HepG2 (cell line): ENCODE measurements at regions not wholly inside any gene's neighbourhood (a gene's known extent, or its start where the extent isn't known, plus 50 kb on each side); places are given as distances from the start of the nearest gene placed in this dataset.

Experiments
- ATAC-seq: fragments of 200-7000 bp; cut with Tn5 transposase; 3 replicates; pipeline ENCODE4 v1.9.1; 2020; ENCODE audit warnings: mild to moderate bottlenecking, moderate library complexity
- BruUV-seq: library from RNA; stranded (reverse); fragments of 400-500 nt; replicated peaks from 2 replicates; lab custom pipeline; 2021; lab: Mats Ljungman, UMichigan
- CTCF ChIA-PET: fragments of 300-600 bp; formaldehyde crosslinking; extraction: SDS; loops from one replicate; lab custom pipeline; 2021; ENCODE audit warnings: low total read pairs, inconsistent platforms, low intra/inter-chr PET ratio; lab: Yijun Ruan, JAX
- POLR2A ChIA-PET: fragments of 350-600 bp; sonication (Branson Sonifier 250); formaldehyde crosslinking; loops from one replicate; lab custom pipeline; 2020; ENCODE audit warnings: antibody characterized with exemption, inconsistent platforms; lab: Yijun Ruan, JAX
- DNase-seq: peaks from one replicate; pipeline ENCODE4 v3.0.0-alpha.2; 2015; ENCODE audit warnings: low spot score
- FAIRE-seq: peaks from 3 replicates; lab custom pipeline; 2011; peaks lifted over from hg19 to GRCh38; lab: Jason Lieb, UNC
- H2AFZ ChIP-seq: one replicate; pipeline ENCODE4 v1.6.1; 2011; ENCODE audit warnings: low read length, inconsistent platforms
- H3K27ac ChIP-seq: fragments of 300-600 bp; 3 replicates; pipeline ENCODE4 v1.8.0; 2011; ENCODE audit warnings: mixed run types, mild to moderate bottlenecking, mixed read lengths, low read length, inconsistent platforms; ENCODE audit not compliant: insufficient read depth; ENCODE audit errors: extremely low read length
- H3K27me3 ChIP-seq, 2 experiments: fragments of 200-600 bp in 1 of 2; 2 replicates in 1 of 2; 3 replicates in 1 of 2; pipeline versions ENCODE4 v1.6.0 to v1.8.0; 2011; ENCODE audit warnings: low read length in 2 of 2, mild to moderate bottlenecking in 2 of 2, moderate library complexity in 2 of 2, inconsistent platforms in 1 of 2; ENCODE audit not compliant: insufficient read depth in 2 of 2, control insufficient read depth in 1 of 2
- H3K36me3 ChIP-seq, 2 experiments: fragments of 200-600 bp in 1 of 2; replicated peaks in 1 of 2; 2 replicates in 1 of 2; 3 replicates in 1 of 2; pipeline versions ENCODE4 v1.5.1 to v1.8.0; 2011; ENCODE audit warnings: low read length in 2 of 2, inconsistent platforms in 1 of 2; ENCODE audit not compliant: insufficient read depth in 2 of 2, control insufficient read depth in 1 of 2
- H3K4me1 ChIP-seq: 2 replicates; pipeline ENCODE4 v1.5.1; 2012; ENCODE audit warnings: low read length, inconsistent platforms; ENCODE audit not compliant: insufficient read depth
- H3K4me2 ChIP-seq: 2 replicates; pipeline ENCODE4 v1.6.0; 2011; ENCODE audit warnings: low read depth, low read length, inconsistent platforms
- H3K4me3 ChIP-seq, 3 experiments: fragments of 200-600 bp in 1 of 3; sonication (generic), shearing (Covaris generic) in 1 of 3; replicated peaks in 1 of 3; 2 replicates each; pipeline ENCODE4 v1.5.1; 2011 to 2016; ENCODE audit warnings: low read length in 3 of 3, inconsistent platforms in 2 of 3, low read depth in 2 of 3, mild to moderate bottlenecking in 2 of 3, control low read depth in 1 of 3, mixed read lengths in 1 of 3; ENCODE audit not compliant: insufficient read depth in 1 of 3
- H3K79me2 ChIP-seq: one replicate; pipeline ENCODE4 v1.6.1; 2011; ENCODE audit warnings: low read length, inconsistent platforms; ENCODE audit not compliant: insufficient read depth
- H3K9ac ChIP-seq: 2 replicates; pipeline ENCODE4 v1.6.0; 2011; ENCODE audit warnings: mild to moderate bottlenecking, low read depth, low read length, inconsistent platforms; ENCODE audit not compliant: insufficient read depth
- H3K9me3 ChIP-seq: 2 replicates; pipeline ENCODE4 v1.5.1; 2012; ENCODE audit warnings: mild to moderate bottlenecking, low read length
- H4K20me1 ChIP-seq: 2 replicates; pipeline ENCODE4 v1.6.0; 2011; ENCODE audit warnings: inconsistent platforms, mild to moderate bottlenecking, low read length, moderate library complexity; ENCODE audit not compliant: insufficient read depth
- NR3C1 ChIP-seq: sonication (generic); formaldehyde crosslinking; IDR thresholded peaks from 2 replicates; pipeline ENCODE4 v1.4.0; 2020; ENCODE audit warnings: missing genetic modification reagents
- PAWR ChIP-seq: sonication (generic); formaldehyde crosslinking; IDR thresholded peaks from 2 replicates; pipeline ENCODE4 v1.4.0; 2020; ENCODE audit warnings: missing genetic modification reagents, mild to moderate bottlenecking, borderline replicate concordance
- RAD21 ChIP-seq: fragments of 450-650 bp; formaldehyde crosslinking; IDR thresholded peaks from 2 replicates; pipeline ENCODE4 v1.5.0; 2020; ENCODE audit warnings: mild to moderate bottlenecking
- ZBTB40 ChIP-seq, 2 experiments: fragments of 450-650 bp in 1 of 2; sonication (generic) in 1 of 2; formaldehyde crosslinking in 1 of 2; IDR thresholded peaks; 2 replicates each; pipeline versions ENCODE4 v1.6.1 to v1.8.0; 2016 to 2022; ENCODE audit warnings: antibody characterized with exemption in 1 of 2, mild to moderate bottlenecking in 1 of 2, missing genetic modification reagents in 1 of 2
- ZNF264 ChIP-seq: sonication (generic); formaldehyde crosslinking; IDR thresholded peaks from 2 replicates; pipeline ENCODE4 v1.4.0; 2020; ENCODE audit warnings: missing genetic modification reagents
- ZNF558 ChIP-seq: sonication (generic); formaldehyde crosslinking; IDR thresholded peaks from 2 replicates; pipeline ENCODE4 v1.9.0; 2022; ENCODE audit warnings: mild to moderate bottlenecking, missing genetic modification reagents, borderline replicate concordance
- WGBS: methylation state at CpG from one replicate; pipeline ENCODE4 v1.1.6; 2017; ENCODE audit warnings: low lambda C conversion rate; 5-methylcytosine and 5-hydroxymethylcytosine counted together
- in situ Hi-C: cut with HindIII; loops from 2 replicates; pipeline ENCODE4 v1.10.0; 2017; ENCODE audit warnings: low pct_unique_long_range_greater_than_20kb; ENCODE audit not compliant: extremely low pct_ligation_motif_present
- intact Hi-C: fragments of 100-400 bp; cut with micrococcal nuclease; formaldehyde crosslinking; loops from one replicate; pipeline ENCODE4 v1.10.0; 2022; ENCODE audit not compliant: unreplicated experiment
- TF ChIP-seq, protein P1 (sequence below): IDR thresholded peaks from 2 replicates; pipeline ENCODE4 v1.6.1; 2016; ENCODE audit warnings: mild to moderate bottlenecking
- TF ChIP-seq, protein P2 (sequence below): sonication (generic); formaldehyde crosslinking; IDR thresholded peaks from 2 replicates; pipeline ENCODE4 v1.5.0; 2020; ENCODE audit warnings: missing genetic modification reagents

- no peak for FAIRE-seq
- intact Hi-C loops = no loop called here
These were observed 352.6 kb upstream of the SGCD start for GRCh38 chr5:155974369-155974768.

DNA sequence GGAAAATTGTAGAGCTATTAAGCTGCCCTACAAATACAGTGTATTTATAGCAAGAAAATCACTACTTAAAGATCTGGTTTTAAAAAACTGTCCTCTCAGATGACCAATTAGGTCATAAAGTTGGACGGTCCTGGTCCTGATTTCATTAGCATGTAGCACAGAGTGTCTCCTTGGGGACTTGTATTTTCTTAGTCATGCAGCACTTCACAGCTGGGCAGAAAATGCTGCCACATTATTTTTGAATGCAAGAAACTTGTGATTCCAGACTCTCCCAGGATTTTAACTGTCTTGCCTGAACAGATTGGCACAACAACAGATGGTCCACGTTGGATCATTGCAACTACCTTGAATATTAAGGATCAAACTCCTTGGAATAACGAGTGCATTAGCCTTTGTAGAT is 348.1 kb upstream of the SGCD start:
- H3K9me3 ChIP-seq = no peaks in the 10 kb centered on the region
- no peaks in the 10 kb centered on the region for H3K36me3 ChIP-seq
- POLR2A ChIA-PET = no interaction called here
- no peak overlapping the region for H3K9ac ChIP-seq
- H3K27me3 ChIP-seq = no peaks in the 10 kb centered on the region
- FAIRE-seq (no peak), DNase-seq (no peak), ATAC-seq (no peak)
- no TSS peak for BruUV-seq
- H3K4me2 ChIP-seq = no peak overlapping the region
- H3K4me1 ChIP-seq = no peaks in the 10 kb centered on the region
- CTCF ChIA-PET = no interaction called here
- no peak overlapping the region for H3K4me3 ChIP-seq
- H3K79me2 ChIP-seq = no peaks in the 10 kb centered on the region
- WGBS = 0% methylated on average over 3 of the region's 3 CpGs
- H4K20me1 ChIP-seq = no peaks in the 10 kb centered on the region
- H2AFZ ChIP-seq = no peak overlapping the region
- in situ Hi-C loops (no loop called here), intact Hi-C loops (no loop called here)
- no peak overlapping the region for H3K27ac ChIP-seq
- TF ChIP-seq, protein P1, sequence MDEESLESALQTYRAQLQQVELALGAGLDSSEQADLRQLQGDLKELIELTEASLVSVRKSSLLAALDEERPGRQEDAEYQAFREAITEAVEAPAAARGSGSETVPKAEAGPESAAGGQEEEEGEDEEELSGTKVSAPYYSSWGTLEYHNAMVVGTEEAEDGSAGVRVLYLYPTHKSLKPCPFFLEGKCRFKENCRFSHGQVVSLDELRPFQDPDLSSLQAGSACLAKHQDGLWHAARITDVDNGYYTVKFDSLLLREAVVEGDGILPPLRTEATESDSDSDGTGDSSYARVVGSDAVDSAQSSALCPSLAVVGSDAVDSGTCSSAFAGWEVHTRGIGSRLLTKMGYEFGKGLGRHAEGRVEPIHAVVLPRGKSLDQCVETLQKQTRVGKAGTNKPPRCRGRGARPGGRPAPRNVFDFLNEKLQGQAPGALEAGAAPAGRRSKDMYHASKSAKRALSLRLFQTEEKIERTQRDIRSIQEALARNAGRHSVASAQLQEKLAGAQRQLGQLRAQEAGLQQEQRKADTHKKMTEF (CRISPR knock-in tag) = no peak
- TF ChIP-seq, protein P2, sequence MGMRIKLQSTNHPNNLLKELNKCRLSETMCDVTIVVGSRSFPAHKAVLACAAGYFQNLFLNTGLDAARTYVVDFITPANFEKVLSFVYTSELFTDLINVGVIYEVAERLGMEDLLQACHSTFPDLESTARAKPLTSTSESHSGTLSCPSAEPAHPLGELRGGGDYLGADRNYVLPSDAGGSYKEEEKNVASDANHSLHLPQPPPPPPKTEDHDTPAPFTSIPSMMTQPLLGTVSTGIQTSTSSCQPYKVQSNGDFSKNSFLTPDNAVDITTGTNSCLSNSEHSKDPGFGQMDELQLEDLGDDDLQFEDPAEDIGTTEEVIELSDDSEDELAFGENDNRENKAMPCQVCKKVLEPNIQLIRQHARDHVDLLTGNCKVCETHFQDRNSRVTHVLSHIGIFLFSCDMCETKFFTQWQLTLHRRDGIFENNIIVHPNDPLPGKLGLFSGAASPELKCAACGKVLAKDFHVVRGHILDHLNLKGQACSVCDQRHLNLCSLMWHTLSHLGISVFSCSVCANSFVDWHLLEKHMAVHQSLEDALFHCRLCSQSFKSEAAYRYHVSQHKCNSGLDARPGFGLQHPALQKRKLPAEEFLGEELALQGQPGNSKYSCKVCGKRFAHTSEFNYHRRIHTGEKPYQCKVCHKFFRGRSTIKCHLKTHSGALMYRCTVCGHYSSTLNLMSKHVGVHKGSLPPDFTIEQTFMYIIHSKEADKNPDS (CRISPR knock-in tag) = no peak
- TF ChIP-seq PAWR (CRISPR knock-in tag) = no peak
- no peak for TF ChIP-seq ZBTB40 (IDR thresholded peaks at IDR 0.05)
- TF ChIP-seq ZBTB40 (CRISPR knock-in tag; IDR thresholded peaks at IDR 0.05) = no peak

More at GRCh38 chr5:155974369-155974768, 352.6 kb upstream of the SGCD start:
- no peak for ATAC-seq
- H3K4me3 ChIP-seq = no peak overlapping the region
- DNase-seq = no peak
- no peaks in the 10 kb centered on the region for H3K4me1 ChIP-seq
- H3K36me3 ChIP-seq = no peaks in the 10 kb centered on the region
- no peaks in the 10 kb centered on the region for H3K27me3 ChIP-seq
- CTCF ChIA-PET = no interaction called here
- no peak overlapping the region for H2AFZ ChIP-seq
- no peak overlapping the region for H3K27ac ChIP-seq
- TF ChIP-seq NR3C1 (CRISPR knock-in tag) (no peak), RAD21 (CRISPR knock-in tag) (no peak), ZNF558 (CRISPR knock-in tag) (no peak), ZNF264 (no peak)
- no peaks in the 10 kb centered on the region for H4K20me1 ChIP-seq
- no peaks in the 10 kb centered on the region for H3K79me2 ChIP-seq
- in situ Hi-C loops = no loop called here
- no TSS peak for BruUV-seq
- WGBS = no CpG with 5 or more reads among the region's 2 CpGs
- POLR2A ChIA-PET = no interaction called here
- H3K9ac ChIP-seq = no peak overlapping the region
- H3K4me2 ChIP-seq = no peak overlapping the region
- H3K9me3 ChIP-seq = no peaks in the 10 kb centered on the region
